RWPE1 (cell line): ENCODE measurements at regions not wholly inside any gene's neighbourhood (a gene's known extent, or its start where the extent isn't known, plus 50 kb on each side); places are given as distances from the start of the nearest gene placed in this dataset.
A peak's percentile ranks its signal among the peaks of the same experiment; 100 is the strongest.
"Not testable (repeated sequence)": the region's sequence is repeated elsewhere in the genome, so short reads cannot be mapped to it uniquely, and the experiment has no call there.

Experiments
- CTCF ChIA-PET: fragments of 350-600 bp; sonication (Branson Sonifier 250); formaldehyde crosslinking; extraction: SDS; loops from one replicate; lab custom pipeline; 2021; lab: Yijun Ruan, JAX
- POLR2A ChIA-PET: fragments of 400-600 bp; formaldehyde crosslinking; extraction: SDS; loops from one replicate; lab custom pipeline; 2020; ENCODE audit warnings: antibody characterized with exemption; ENCODE audit not compliant: low non-redundant PET; lab: Yijun Ruan, JAX
- DNase-seq: peaks from one replicate; pipeline ENCODE4 v3.0.0; 2012; ENCODE audit warnings: low spot score
- H3K27ac ChIP-seq: fragments of 450-650 bp; 2 replicates; pipeline ENCODE4 v1.5.1; 2017
- TF ChIP-seq, protein P1 (sequence below): fragments of 450-650 bp; conservative IDR thresholded peaks from 2 replicates; pipeline ENCODE4 v1.5.1; 2017; ENCODE audit warnings: low read depth, mild to moderate bottlenecking

DNA sequence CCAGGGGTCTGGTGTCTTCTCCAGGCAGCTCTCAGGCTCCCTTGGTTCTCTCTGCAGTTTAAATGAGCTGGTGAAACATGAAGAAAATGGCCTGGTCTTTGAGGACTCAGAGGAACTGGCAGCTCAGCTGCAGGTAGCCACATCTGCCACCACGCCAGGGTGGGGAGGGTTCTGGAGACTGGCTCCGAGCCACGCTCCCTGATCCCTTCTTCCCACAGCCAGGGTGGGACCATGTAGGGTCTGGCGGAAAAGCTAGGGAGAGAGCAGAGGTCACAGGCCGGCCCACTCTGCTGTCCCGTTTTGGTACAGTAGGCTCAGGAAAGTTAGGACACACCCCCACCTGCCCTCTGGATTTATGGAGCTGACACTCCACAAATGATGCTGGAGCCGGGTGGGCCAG is 103.5 kb upstream of the CCZ1B start:
- CTCF ChIA-PET: interaction anchor here (0.6 to 1.0 kb wide), 3 partner anchors 10 to 413 kb away, joined by 3 read pairs; no protein-coding TSS in a partner anchor

GRCh38 chr7:6930081-6930635 is 104.1 kb upstream of the CCZ1B start:
- H3K27ac ChIP-seq, POLR2A ChIA-PET, DNase-seq: not testable (repeated sequence)
- CTCF ChIA-PET: interaction anchor here (0.7 kb wide), 1 partner anchor 9 kb away, joined by 3 read pairs; no protein-coding TSS in a partner anchor

More for the DNA sequence above, 103.5 kb upstream of the CCZ1B start:
- DNase-seq, H3K27ac ChIP-seq, POLR2A ChIA-PET: not testable (repeated sequence)

- H3K27ac ChIP-seq, CTCF ChIA-PET, POLR2A ChIA-PET, DNase-seq: not testable (repeated sequence)
Observed at GRCh38 chr7:6930787-6931186, 104.7 kb upstream of the CCZ1B start.

GRCh38 chr7:6931456-6931855 is 105.4 kb upstream of the CCZ1B start:
- H3K27ac ChIP-seq, CTCF ChIA-PET, POLR2A ChIA-PET, DNase-seq: not testable (repeated sequence)

DNA sequence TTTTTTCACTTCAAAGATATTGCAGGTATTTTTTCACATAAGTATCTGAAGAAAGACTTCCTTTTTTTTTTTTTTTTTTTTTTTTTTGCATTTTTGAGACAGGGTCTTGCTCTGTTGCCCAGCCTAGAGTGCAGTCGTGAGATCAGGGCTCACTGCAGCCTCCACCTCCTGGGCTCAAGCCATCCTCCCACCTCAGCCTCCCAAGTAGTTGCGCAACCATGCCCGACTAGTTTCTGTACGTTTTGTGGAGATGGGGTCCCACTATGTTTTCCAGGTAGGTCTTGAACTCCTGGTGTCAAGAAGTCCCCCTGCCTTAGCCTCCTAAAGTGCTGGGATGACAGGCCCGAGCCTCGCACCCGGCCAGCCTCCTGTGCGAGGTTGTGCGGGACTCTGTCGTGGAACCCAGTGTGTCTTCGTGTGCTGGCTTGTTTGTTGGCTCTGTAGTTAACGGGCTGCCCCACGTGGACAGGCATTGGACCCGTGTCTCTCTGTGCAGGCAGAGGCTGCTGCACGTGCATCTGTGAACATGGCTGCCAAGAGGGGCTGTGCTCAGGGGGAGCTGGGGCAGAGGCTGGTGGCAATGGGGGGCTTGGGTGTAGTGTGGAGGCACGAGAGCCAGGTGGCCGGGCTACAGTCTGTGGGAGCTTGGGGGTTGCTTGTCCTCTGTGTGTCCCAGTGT is 108.0 kb upstream of the CCZ1B start:
- CTCF ChIA-PET: interaction anchor here (0.6 kb wide), 1 partner anchor 504 kb away, joined by 3 read pairs; no protein-coding TSS in a partner anchor
- H3K27ac ChIP-seq, POLR2A ChIA-PET: not testable (repeated sequence)

DNA sequence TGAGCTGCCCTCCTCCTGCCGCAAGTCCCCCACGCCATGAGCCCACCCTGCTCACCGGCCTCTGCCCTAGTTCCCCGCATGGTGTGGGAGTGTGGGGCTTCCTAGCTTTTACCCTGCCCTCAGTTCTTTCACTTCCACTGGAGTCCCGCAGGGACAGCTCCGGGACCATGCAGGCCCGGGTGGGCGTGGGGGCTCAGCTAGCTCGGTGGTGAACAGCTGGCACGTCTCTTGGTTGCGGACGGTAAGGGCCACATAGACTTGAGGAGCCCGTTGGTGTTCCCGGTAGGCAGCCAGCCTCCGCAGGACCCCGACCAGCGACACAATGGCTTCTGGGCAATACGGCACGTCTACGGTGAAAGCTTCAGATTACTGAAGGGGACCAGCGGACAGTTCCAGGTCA is 108.9 kb upstream of the CCZ1B start:
- TF ChIP-seq, protein P1, sequence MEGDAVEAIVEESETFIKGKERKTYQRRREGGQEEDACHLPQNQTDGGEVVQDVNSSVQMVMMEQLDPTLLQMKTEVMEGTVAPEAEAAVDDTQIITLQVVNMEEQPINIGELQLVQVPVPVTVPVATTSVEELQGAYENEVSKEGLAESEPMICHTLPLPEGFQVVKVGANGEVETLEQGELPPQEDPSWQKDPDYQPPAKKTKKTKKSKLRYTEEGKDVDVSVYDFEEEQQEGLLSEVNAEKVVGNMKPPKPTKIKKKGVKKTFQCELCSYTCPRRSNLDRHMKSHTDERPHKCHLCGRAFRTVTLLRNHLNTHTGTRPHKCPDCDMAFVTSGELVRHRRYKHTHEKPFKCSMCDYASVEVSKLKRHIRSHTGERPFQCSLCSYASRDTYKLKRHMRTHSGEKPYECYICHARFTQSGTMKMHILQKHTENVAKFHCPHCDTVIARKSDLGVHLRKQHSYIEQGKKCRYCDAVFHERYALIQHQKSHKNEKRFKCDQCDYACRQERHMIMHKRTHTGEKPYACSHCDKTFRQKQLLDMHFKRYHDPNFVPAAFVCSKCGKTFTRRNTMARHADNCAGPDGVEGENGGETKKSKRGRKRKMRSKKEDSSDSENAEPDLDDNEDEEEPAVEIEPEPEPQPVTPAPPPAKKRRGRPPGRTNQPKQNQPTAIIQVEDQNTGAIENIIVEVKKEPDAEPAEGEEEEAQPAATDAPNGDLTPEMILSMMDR: no peak
- CTCF ChIA-PET: interaction anchor here (0.6 kb wide), 1 partner anchor 505 kb away, joined by 3 read pairs; no protein-coding TSS in a partner anchor
- H3K27ac ChIP-seq: no peak overlapping the region
- POLR2A ChIA-PET: no interaction called here
- no peak for DNase-seq

More for the DNA sequence above, 108.0 kb upstream of the CCZ1B start:
- not testable (repeated sequence) for DNase-seq

DNA sequence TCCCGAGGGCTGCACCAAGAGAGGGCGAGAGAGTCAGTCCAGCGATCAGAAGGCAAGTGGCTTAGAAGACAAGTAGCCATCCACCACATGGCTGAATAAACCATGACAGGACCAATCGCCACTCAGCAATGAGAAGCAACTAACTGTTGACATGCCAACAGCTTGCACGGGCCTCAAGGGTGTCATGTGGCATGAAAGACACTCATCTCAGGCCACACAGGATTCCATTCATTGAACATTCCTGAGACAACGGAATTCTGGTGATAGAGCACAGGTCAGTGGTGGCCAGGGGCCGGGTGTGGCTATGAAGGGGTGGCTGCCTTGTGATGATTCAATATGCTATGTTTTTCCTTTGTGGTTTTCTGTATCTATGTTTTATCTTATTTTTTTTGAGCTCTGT is 110.6 kb upstream of the CCZ1B start:
- POLR2A ChIA-PET, CTCF ChIA-PET, H3K27ac ChIP-seq, DNase-seq: not testable (repeated sequence)

DNA sequence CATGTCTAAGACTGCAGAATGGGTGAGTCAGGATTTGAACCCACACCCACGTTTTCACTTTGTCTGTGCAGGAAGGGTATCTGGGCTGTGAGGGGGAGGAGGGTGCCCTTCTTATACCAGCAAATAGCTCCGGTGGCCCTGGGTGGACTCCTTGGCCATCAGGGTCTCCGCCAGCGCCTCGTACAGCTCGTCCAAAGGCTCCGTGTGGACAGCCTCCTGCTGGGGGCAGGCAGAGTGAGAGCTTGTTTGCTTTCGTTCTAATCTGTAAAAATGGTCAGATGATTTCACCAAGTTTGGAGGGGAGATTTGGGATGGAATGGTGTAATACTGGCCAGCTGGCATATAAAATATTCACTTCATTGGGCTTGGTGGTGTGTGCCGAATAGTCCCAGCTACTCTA is 111.7 kb upstream of the CCZ1B start:
- POLR2A ChIA-PET, H3K27ac ChIP-seq, DNase-seq, CTCF ChIA-PET: not testable (repeated sequence)

GRCh38 chr7:6938284-6938683 is 112.2 kb upstream of the CCZ1B start:
- H3K27ac ChIP-seq, CTCF ChIA-PET, DNase-seq, POLR2A ChIA-PET: not testable (repeated sequence)
- TF ChIP-seq, protein P1: peak; percentile 67

GRCh38 chr7:6939126-6939525 is 113.1 kb upstream of the CCZ1B start:
- DNase-seq, POLR2A ChIA-PET, H3K27ac ChIP-seq: not testable (repeated sequence)
- CTCF ChIA-PET: interaction anchor here (0.6 to 0.8 kb wide), 2 partner anchors 10 to 14 kb away, joined by 3 read pairs; no protein-coding TSS in a partner anchor

DNA sequence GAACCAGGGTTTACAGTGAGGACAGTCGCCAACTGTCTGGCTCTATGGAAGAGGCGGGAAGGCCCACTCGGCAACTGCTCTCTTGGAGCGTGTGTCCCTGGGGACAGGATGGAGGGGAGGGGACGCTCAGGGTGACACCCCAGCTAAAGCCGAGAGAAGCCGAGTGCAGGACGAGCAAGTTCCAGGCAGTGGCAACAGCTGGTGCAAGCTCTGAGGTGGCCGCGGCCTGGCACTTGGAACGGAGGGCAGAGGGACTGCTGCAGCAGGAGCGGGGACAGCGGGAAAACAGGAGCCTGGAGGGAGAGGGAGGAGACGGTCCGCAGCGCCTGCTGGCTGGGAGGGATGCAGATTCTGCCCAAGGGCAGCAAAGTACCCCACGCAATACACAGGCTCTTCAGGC is 113.8 kb upstream of the CCZ1B start:
- POLR2A ChIA-PET, H3K27ac ChIP-seq, DNase-seq: not testable (repeated sequence)
- CTCF ChIA-PET: interaction anchor here (0.6 to 0.8 kb wide), 2 partner anchors 10 to 98 kb away, joined by 3 read pairs; no protein-coding TSS in a partner anchor

DNA sequence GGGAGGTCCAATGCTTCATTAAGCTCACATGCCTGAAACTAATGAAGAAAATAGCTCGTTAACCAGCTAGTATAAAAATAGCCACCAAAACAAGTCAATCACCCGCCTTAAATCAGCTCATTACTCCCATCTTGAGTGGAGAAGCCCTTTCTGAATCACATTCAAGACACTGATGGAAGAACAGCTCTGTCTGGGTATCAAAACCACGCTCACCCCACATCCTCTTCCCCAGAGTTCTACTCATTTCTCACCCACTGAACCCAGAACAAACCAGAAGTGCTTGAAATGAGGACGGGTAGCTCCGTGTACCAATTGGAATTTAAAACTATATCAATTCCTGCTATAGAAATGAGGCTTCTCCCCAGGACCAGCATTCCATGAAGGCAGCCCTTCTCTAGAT is 120.8 kb upstream of the CCZ1B start:
- H3K27ac ChIP-seq, DNase-seq, POLR2A ChIA-PET: not testable (repeated sequence)
- CTCF ChIA-PET: interaction anchor here (0.6 kb wide), 1 partner anchor 489 kb away, joined by 7 read pairs; no protein-coding TSS in a partner anchor

GRCh38 chr7:6950231-6950630 is 124.2 kb upstream of the CCZ1B start:
- POLR2A ChIA-PET, H3K27ac ChIP-seq, CTCF ChIA-PET, DNase-seq: not testable (repeated sequence)

GRCh38 chr7:6951553-6951952 is 125.5 kb upstream of the CCZ1B start:
- H3K27ac ChIP-seq, CTCF ChIA-PET, POLR2A ChIA-PET, DNase-seq: not testable (repeated sequence)
